ENCODE measurements at regions not wholly inside any gene's neighbourhood (a gene's known extent, or its start where the extent isn't known, plus 50 kb on each side); places are given as distances from the start of the nearest gene placed in this dataset.

DNA sequence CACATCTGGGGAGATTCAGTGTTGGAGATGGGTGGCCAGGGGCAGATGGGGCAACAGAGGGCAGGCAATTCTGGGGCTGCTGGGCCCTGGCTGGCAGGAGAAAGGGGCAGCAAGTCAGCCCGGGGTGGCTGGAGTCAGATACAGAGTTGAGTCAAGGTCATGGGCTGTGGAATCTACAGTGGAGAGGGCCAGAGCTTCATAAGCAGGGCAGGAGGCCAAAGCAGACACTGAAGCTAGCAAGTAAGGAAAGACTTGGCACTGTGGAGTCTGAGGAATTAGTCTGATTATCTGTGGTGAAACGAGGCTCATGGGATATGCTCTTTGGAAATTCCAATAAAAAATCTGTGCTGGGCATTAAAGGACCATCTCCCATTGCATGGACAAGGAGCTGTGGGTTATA is 95.5 kb downstream of the TMX1 start:
- Histone ChIP-seq H3K36me3 (no peaks in the 10 kb centered on the region), H3K9me3 (no peaks in the 10 kb centered on the region), H3K27ac (no peak overlapping the region), H3K27me3 (peaks cover 17% of the 10 kb centered on the region), H3K4me3 (ENCODE audit: low read depth in 1 of 2, low read length in 1 of 2) (no peak overlapping the region), H3K4me1 (ENCODE audit: control insufficient read depth in 1 of 2, insufficient read depth in 1 of 2, low read depth in 1 of 2, low read length in 1 of 2) (no peaks in the 10 kb centered on the region)
- TF ChIP-seq CTCF (IDR thresholded peaks at IDR 0.05) = no peak

DNA sequence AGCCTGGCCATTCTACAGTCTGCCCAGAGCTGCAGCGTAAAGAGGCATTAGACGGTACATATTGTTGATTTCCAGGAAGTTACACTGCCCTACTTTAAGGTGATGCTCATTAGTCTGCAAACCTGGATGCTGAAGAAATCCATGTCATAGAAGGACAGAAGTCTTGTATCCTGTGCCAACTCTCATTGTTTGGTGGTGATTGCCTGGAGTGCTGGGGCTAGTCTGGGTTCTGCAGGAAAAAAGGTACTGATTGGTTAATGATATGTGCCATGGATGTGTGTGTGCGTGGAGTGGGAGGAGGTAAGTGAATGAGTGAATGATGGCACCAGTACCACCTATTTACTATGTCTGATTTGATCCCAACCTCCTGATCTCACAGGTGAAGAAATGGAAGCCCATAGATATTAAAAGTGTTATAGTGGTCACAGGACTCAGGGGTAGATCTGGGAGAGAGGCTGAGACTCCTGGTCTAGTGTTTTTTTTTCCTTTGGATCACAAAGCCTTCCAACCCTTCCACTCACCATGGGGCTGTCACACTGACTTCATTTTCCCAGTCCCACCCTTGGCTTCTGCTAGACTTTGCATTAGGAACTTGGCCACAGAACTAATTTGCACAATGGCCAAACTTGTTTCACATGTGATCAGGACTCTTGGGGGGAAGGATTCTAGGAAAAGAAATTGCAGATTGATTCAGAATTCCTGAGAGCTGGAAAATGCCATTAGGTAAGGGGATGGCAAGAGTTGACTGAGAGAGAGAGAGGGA is 96.1 kb downstream of the TMX1 start:
- TF ChIP-seq CTCF (IDR thresholded peaks at IDR 0.05) = no peak
- H3K9me3 ChIP-seq = no peaks in the 10 kb centered on the region
- H3K27ac ChIP-seq = no peak overlapping the region

GRCh38 chr14:51336734-51337133 is 96.7 kb downstream of the TMX1 start:
- H3K4me1 ChIP-seq (ENCODE audit: control insufficient read depth in 1 of 2, insufficient read depth in 1 of 2, low read depth in 1 of 2, low read length in 1 of 2) = no peaks in the 10 kb centered on the region
- no peaks in the 10 kb centered on the region for H3K36me3 ChIP-seq
- no peak overlapping the region for H3K27ac ChIP-seq
- peaks cover 10% of the 10 kb centered on the region for H3K27me3 ChIP-seq
- no peak for TF ChIP-seq CTCF (IDR thresholded peaks at IDR 0.05)
- no peak overlapping the region for H3K4me3 ChIP-seq (ENCODE audit: low read depth in 1 of 2, low read length in 1 of 2)
- H3K9me3 ChIP-seq = no peaks in the 10 kb centered on the region

More for the DNA sequence above, 96.1 kb downstream of the TMX1 start:
- no peak overlapping the region for H3K4me3 ChIP-seq (ENCODE audit: low read depth in 1 of 2, low read length in 1 of 2)
- peaks cover 16% of the 10 kb centered on the region for H3K27me3 ChIP-seq
- no peaks in the 10 kb centered on the region for H3K4me1 ChIP-seq (ENCODE audit: control insufficient read depth in 1 of 2, insufficient read depth in 1 of 2, low read depth in 1 of 2, low read length in 1 of 2)
- H3K36me3 ChIP-seq = no peaks in the 10 kb centered on the region

DNA sequence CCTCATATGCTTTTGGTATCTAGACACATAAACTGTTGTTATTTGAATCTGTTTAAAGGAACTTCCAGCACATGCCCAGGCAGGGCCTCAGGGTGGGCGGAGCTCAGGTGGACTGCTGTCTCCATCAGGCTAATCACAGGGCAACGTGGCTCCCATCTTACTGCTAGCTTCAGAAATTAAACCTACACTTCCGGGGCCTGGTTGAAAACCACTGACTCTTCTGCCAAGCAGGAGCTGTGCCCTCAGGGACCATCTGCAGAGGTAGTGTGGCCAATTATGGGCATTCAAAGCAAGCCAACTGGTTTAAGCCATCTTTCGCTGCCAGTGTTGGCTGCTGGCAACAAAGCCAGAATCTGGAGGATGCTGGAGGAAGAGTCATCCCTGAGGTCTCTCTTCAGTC is 97.5 kb downstream of the TMX1 start:
- H3K4me3 ChIP-seq (ENCODE audit: low read depth in 1 of 2, low read length in 1 of 2) = no peak overlapping the region
- no peaks in the 10 kb centered on the region for H3K9me3 ChIP-seq
- no peak overlapping the region for H3K27ac ChIP-seq
- no peaks in the 10 kb centered on the region for H3K36me3 ChIP-seq
- TF ChIP-seq CTCF (IDR thresholded peaks at IDR 0.05) = no peak
- no peaks in the 10 kb centered on the region for H3K4me1 ChIP-seq (ENCODE audit: control insufficient read depth in 1 of 2, insufficient read depth in 1 of 2, low read depth in 1 of 2, low read length in 1 of 2)
- peaks cover 4% of the 10 kb centered on the region for H3K27me3 ChIP-seq

DNA sequence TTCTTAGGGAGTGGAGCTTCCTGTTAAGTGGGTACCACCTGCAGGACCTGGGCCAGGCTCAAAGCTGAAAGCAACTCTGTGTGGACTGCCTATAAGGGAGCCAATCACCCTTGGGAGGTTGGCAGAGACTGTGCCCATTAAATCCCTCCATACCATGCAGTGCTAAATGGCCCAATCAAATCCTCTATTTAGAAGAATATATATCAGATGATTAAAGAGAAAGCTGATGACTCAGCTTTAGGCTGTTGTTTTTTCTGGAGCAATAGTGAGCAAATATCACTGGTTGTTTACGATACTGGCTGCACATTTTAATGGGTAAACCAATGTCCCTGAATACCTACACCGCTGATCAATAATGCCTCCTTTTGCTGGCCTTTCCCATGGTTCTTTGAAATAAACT is 101.3 kb downstream of the TMX1 start:
- no peak overlapping the region for H3K4me3 ChIP-seq (ENCODE audit: low read depth in 1 of 2, low read length in 1 of 2)
- no peak overlapping the region for H3K27ac ChIP-seq
- no peaks in the 10 kb centered on the region for H3K27me3 ChIP-seq
- TF ChIP-seq CTCF (IDR thresholded peaks at IDR 0.05) = no peak
- H3K36me3 ChIP-seq = no peaks in the 10 kb centered on the region
- no peaks in the 10 kb centered on the region for H3K4me1 ChIP-seq (ENCODE audit: control insufficient read depth in 1 of 2, insufficient read depth in 1 of 2, low read depth in 1 of 2, low read length in 1 of 2)
- no peaks in the 10 kb centered on the region for H3K9me3 ChIP-seq
